Hepatocyte (in vitro differentiated cells): ENCODE measurements at regions not wholly inside any gene's neighbourhood (a gene's known extent, or its start where the extent isn't known, plus 50 kb on each side); places are given as distances from the start of the nearest gene placed in this dataset.
A peak's percentile ranks its signal among the peaks of the same experiment; 100 is the strongest.

Experiments
- DNase-seq: peaks from one replicate; pipeline ENCODE4 v3.0.0-alpha.2; 2016; ENCODE audit warnings: low spot score
- H2AFZ ChIP-seq: fragments of 200-600 bp; sonication (generic); 2 replicates; pipeline ENCODE4 v1.6.0; 2016; ENCODE audit warnings: antibody characterized with exemption, mild to moderate bottlenecking
- H3K27ac ChIP-seq: fragments of 200-600 bp; sonication (generic); 2 replicates; pipeline ENCODE4 v1.5.1; 2016; ENCODE audit warnings: mild to moderate bottlenecking
- H3K27me3 ChIP-seq: fragments of 200-600 bp; sonication (generic); 2 replicates; pipeline ENCODE4 v1.6.1; 2016
- H3K36me3 ChIP-seq: fragments of 200-600 bp; sonication (generic); replicated peaks from 2 replicates; pipeline ENCODE4 v1.5.1; 2016; ENCODE audit warnings: low read depth; ENCODE audit not compliant: insufficient read depth
- H3K4me1 ChIP-seq: fragments of 200-600 bp; sonication (generic); 2 replicates; pipeline ENCODE4 v1.5.1; 2016; ENCODE audit warnings: mild to moderate bottlenecking, moderate library complexity; ENCODE audit not compliant: insufficient read depth
- H3K4me2 ChIP-seq: fragments of 200-600 bp; sonication (generic); 2 replicates; pipeline ENCODE4 v1.6.0; 2016
- H3K4me3 ChIP-seq: fragments of 200-600 bp; sonication (generic); 2 replicates; pipeline ENCODE4 v1.5.1; 2016; ENCODE audit warnings: mild to moderate bottlenecking
- H3K79me2 ChIP-seq: fragments of 200-600 bp; sonication (generic); 2 replicates; pipeline ENCODE4 v1.6.0; 2017; ENCODE audit warnings: mild to moderate bottlenecking
- H3K9me2 ChIP-seq: fragments of 200-600 bp; sonication (generic); replicated peaks from 2 replicates; pipeline ENCODE4 v1.6.0; 2017; ENCODE audit warnings: mild to moderate bottlenecking; ENCODE audit not compliant: insufficient read depth
- H3K9me3 ChIP-seq: fragments of 200-600 bp; sonication (generic); 2 replicates; pipeline ENCODE4 v1.5.1; 2016; ENCODE audit warnings: low read depth, mild to moderate bottlenecking
- H4K20me1 ChIP-seq: fragments of 200-600 bp; sonication (generic); 2 replicates; pipeline ENCODE4 v1.6.0; 2016; ENCODE audit warnings: mild to moderate bottlenecking; ENCODE audit not compliant: insufficient read depth, poor library complexity, severe bottlenecking
- EZH2 ChIP-seq: fragments of 200-600 bp; sonication (generic); IDR thresholded peaks from 2 replicates; pipeline ENCODE4 v1.6.1; 2016; ENCODE audit warnings: antibody characterized with exemption, mild to moderate bottlenecking, borderline replicate concordance
- EZH2phosphoT487 ChIP-seq: fragments of 200-600 bp; sonication (generic); IDR thresholded peaks from one replicate; pipeline ENCODE4 v1.6.1; 2018; ENCODE audit warnings: antibody characterized with exemption, mild to moderate bottlenecking, low read depth, moderate library complexity; ENCODE audit not compliant: unreplicated experiment, severe bottlenecking
- WGBS: methylation state at CpG from one replicate; pipeline ENCODE4 v1.1.6; 2016; ENCODE audit warnings: low lambda C conversion rate; ENCODE audit errors: missing lambda C conversion rate; 5-methylcytosine and 5-hydroxymethylcytosine counted together
- TF ChIP-seq, protein P1 (sequence below): fragments of 200-600 bp; sonication (generic); IDR thresholded peaks from 2 replicates; pipeline ENCODE4 v1.5.1; 2016; ENCODE audit warnings: antibody characterized with exemption, mild to moderate bottlenecking; ENCODE audit not compliant: poor library complexity

DNA sequence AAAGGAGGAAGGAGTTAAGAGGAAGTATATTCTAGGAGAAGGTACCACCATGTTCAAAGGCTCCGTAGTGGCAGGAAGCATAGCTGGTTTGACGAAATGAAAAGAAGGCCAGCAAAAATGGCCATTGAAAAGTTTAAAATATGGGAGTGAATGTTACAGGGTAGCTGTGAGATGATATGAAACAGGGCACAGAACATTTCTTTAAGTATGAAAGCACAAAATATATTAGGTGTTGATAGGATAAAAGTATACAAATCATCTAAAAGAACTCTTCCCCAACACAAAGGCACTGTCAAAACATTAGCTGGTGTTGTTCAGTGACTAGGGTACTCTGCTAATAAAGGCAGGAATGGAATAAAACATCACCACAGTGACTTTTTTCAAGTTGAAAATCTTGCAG lies 216.2 kb downstream of the LRRN1 start:
- 58% methylated on average over 2 of the region's 2 CpGs for WGBS
- no peak overlapping the region for H3K4me2 ChIP-seq
- H3K4me3 ChIP-seq, result no peak overlapping the region
- TF ChIP-seq EZH2 (no peak), EZH2phosphoT487 (no peak)
- TF ChIP-seq, protein P1, sequence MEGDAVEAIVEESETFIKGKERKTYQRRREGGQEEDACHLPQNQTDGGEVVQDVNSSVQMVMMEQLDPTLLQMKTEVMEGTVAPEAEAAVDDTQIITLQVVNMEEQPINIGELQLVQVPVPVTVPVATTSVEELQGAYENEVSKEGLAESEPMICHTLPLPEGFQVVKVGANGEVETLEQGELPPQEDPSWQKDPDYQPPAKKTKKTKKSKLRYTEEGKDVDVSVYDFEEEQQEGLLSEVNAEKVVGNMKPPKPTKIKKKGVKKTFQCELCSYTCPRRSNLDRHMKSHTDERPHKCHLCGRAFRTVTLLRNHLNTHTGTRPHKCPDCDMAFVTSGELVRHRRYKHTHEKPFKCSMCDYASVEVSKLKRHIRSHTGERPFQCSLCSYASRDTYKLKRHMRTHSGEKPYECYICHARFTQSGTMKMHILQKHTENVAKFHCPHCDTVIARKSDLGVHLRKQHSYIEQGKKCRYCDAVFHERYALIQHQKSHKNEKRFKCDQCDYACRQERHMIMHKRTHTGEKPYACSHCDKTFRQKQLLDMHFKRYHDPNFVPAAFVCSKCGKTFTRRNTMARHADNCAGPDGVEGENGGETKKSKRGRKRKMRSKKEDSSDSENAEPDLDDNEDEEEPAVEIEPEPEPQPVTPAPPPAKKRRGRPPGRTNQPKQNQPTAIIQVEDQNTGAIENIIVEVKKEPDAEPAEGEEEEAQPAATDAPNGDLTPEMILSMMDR, result no peak
- H4K20me1 ChIP-seq, result no peaks in the 10 kb centered on the region
- H3K27ac ChIP-seq, result no peak overlapping the region
- H3K4me1 ChIP-seq, result no peaks in the 10 kb centered on the region
- H3K27me3 ChIP-seq, result no peaks in the 10 kb centered on the region
- no peaks in the 10 kb centered on the region for H3K36me3 ChIP-seq
- no peak for DNase-seq
- H3K9me2 ChIP-seq, result no peaks in the 10 kb centered on the region
- H2AFZ ChIP-seq, result no peak overlapping the region
- H3K9me3 ChIP-seq, result no peaks in the 10 kb centered on the region
- H3K79me2 ChIP-seq, result no peaks in the 10 kb centered on the region

DNA sequence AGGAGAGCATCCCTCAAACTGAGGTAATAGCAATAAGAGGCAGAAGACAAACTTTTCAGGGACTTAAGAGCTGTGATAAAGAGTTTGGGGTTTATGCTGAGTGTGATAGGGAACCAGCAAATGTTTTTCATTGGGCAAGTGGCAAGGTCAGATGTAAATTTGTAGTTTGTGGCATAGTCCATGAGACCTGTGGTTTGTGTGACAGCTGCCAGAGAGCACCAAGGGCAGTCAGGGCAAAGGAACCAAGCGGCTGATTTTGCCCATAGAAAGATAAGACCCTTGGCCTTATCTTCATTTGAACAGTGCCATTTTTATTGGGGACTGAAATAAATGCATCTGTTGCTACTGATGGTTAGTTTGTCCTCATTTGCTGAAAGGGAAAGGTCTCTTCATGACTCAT lies 220.3 kb downstream of the LRRN1 start:
- Histone ChIP-seq H4K20me1 (no peaks in the 10 kb centered on the region), H3K4me3 (no peak overlapping the region), H2AFZ (no peak overlapping the region), H3K27ac (no peak overlapping the region), H3K79me2 (no peaks in the 10 kb centered on the region), H3K36me3 (no peaks in the 10 kb centered on the region), H3K4me1 (no peaks in the 10 kb centered on the region), H3K4me2 (no peak overlapping the region), H3K9me3 (no peaks in the 10 kb centered on the region), H3K9me2 (no peaks in the 10 kb centered on the region), H3K27me3 (no peaks in the 10 kb centered on the region)
- 43% methylated on average over 1 of the region's 1 CpG for WGBS
- DNase-seq, result no peak
- TF ChIP-seq EZH2 (no peak), EZH2phosphoT487 (no peak)
- TF ChIP-seq, protein P1, result no peak

DNA sequence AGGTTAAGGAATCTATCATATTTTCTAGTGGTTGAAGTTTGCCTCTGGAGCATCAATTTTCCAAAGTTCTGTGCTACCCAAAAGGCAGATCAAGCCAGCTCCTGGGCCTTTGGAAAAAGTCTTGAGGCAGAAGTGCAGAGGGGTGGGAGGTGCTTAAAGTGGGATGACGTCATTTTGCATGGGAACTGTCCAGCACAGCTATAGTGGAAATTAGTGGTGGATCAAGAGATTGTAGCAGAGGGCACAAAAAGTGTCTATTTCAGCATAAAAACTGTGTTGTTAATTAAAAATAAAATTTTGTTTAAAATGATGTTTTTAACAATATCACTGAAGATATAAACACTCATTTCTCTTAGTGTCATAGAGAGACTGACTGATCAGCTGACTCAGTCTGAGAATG lies 221.9 kb downstream of the LRRN1 start:
- Histone ChIP-seq H3K27me3 (no peaks in the 10 kb centered on the region), H3K4me1 (no peaks in the 10 kb centered on the region), H3K79me2 (no peaks in the 10 kb centered on the region), H3K9me2 (no peaks in the 10 kb centered on the region), H3K4me3 (no peak overlapping the region), H3K4me2 (no peak overlapping the region), H3K36me3 (no peaks in the 10 kb centered on the region), H3K9me3 (no peaks in the 10 kb centered on the region), H4K20me1 (no peaks in the 10 kb centered on the region), H2AFZ (no peak overlapping the region), H3K27ac (no peak overlapping the region)
- 14% methylated on average over 1 of the region's 1 CpG for WGBS
- DNase-seq, result peak; percentile 24
- no peak for TF ChIP-seq EZH2phosphoT487
- no peak for TF ChIP-seq EZH2
- TF ChIP-seq, protein P1, result no peak

DNA sequence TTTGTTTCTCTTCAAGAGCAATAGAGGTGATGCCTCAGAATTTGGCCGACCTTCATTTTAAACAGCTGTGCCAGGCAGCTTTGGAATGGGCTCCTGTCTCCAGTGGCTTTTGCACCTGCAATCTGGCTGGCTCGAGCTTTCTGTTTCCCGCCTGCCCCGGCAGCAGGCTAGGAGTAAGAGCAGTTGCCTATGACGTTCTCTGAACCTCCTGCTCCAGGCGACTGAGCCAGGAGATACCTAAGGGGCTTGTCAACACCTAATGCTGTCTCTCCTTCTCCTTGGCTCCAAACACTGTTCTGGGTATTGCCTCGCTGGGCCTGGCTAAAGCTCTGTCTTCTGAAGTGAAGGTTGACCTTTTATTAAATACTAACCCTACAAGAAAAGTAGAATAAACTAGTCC lies 229.9 kb downstream of the LRRN1 start:
- H3K36me3 ChIP-seq, result no peaks in the 10 kb centered on the region
- no peaks in the 10 kb centered on the region for H4K20me1 ChIP-seq
- TF ChIP-seq, protein P1, result no peak
- H3K27me3 ChIP-seq, result no peaks in the 10 kb centered on the region
- H3K27ac ChIP-seq, result no peak overlapping the region
- H2AFZ ChIP-seq, result no peak overlapping the region
- 87% methylated on average over 7 of the region's 7 CpGs for WGBS
- H3K4me3 ChIP-seq, result no peak overlapping the region
- H3K4me2 ChIP-seq, result no peak overlapping the region
- no peaks in the 10 kb centered on the region for H3K4me1 ChIP-seq
- H3K9me2 ChIP-seq, result no peaks in the 10 kb centered on the region
- no peaks in the 10 kb centered on the region for H3K79me2 ChIP-seq
- no peak for DNase-seq
- H3K9me3 ChIP-seq, result no peaks in the 10 kb centered on the region
